ENCODE measurements at regions not wholly inside any gene's neighbourhood (a gene's known extent, or its start where the extent isn't known, plus 50 kb on each side); places are given as distances from the start of the nearest gene placed in this dataset.

DNA sequence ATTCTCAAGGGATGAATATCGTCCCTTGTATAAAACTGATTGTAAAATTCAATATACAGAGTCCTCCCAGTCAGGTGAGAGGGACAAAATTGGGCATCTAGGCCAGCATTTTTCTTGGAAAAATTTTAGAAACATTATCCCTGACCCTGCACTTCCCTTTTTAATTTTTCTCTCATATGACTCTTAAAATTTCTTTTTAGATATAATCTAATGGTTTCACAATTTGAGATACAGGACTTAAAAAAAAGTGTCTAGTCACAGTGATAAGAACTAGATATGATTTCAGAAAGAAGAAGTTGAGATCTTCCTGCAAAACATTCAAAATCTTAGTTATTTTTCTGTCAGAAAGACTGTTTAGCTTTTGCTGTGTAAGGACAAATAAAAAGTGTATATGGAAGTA lies 270.8 kb upstream of the PPFIA2 start:
- DNase-seq, result no peak

DNA sequence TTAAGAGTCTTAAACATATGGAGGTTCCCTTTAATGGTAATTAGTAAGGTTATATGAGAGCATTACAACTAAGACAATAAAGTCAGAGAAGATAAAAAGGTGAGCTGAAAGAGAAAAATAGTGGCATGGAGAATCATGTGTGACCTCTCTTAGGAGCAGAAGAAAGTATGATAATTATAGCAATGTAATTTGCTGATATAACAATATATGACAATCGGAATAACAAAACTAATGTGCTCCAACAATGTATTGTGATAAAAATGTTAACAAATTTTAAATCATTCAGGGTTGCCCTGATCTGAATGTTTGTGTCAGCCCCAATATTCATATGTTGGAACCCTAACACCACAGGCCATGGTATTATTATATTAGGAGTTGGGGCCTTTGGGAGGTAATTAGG lies 269.6 kb upstream of the PPFIA2 start:
- DNase-seq, result no peak

DNA sequence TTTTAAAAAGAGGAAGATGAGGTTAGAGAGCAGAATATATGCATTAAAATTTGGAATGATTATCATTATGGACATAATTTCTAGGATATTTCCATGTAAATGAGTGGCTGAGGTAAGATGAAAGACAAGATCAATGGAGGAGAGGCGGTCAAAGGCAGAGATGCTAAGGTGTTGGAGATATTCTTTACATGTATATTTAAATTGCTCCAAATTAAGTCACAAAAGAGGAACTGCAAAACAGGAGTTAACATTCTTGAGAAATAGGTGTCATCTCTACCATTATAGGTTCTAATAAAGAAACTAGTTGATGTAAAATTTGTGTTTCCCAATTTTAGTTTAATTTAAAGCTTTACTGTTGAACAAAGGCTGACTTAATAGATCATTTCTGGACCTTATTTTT lies 268.5 kb upstream of the PPFIA2 start:
- no peak for DNase-seq

DNA sequence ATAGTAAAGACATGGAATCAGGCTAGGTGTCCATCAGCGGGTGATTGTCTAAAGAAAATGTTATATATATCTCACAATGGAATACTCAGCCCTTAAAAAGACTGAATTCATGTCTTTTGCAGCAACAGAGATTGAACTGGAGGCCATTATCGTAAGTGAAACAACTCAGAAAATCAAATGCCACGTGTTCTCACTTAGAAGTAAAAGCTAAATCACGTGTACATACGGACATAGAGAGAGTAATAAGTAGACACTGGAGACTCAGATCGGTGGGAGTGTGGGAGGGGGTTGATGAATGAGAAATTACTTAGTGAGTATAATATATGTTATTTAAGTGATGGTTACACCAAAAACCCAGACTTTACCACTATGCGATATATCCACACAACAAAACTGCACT lies 266.3 kb upstream of the PPFIA2 start:
- no peak for DNase-seq

DNA sequence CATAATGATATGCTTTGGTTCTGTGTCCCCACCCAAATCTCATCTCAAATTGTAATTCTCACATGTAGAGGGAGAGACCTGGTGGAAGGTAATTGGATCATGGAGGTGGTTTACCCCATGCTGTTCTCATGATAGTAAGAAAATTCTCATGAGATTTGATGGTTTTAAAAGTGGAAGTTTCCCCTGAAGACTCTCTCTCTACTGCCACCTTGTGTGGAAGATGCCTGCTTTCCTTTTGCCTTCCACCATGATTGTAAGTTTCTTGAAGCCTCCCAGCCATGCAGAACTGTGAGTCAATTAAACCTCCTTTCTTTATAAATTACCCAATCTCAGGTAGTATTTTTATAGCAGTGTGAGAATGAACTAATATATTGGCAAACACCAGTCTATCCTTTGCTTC lies 260.4 kb upstream of the PPFIA2 start:
- DNase-seq, result no peak

DNA sequence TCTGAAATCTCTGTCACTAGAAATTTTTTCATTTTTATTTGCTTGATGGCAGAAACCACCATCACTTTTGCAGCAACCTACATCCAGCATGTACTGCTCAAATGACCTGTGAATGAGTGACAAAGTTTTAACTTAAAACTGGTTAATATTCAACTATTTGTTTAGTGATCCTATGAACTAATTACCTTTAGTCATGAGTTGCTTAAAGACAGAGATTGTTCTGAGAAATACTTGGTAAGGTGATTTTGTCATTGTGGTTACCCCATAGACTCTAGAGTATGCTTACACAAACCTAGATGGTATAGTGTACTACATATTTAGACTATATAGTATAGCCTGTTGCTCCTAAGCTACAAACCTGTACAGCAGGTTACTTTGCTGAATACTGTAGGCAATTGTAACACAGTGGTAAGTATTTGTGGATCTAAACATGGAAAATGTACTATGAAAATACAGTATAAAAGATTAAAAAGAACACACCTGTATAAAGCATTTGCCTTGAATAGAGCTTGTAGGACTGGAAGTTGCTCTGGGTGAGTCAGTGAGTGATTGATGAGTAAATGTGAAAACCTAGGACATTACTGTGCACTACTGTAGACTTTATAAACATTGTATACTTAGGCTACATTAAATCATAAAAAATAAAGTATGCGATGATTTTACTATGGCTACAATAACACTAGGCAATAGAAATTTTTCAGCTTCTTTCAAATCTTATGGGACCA lies 256.6 kb upstream of the PPFIA2 start:
- DNase-seq, result no peak

DNA sequence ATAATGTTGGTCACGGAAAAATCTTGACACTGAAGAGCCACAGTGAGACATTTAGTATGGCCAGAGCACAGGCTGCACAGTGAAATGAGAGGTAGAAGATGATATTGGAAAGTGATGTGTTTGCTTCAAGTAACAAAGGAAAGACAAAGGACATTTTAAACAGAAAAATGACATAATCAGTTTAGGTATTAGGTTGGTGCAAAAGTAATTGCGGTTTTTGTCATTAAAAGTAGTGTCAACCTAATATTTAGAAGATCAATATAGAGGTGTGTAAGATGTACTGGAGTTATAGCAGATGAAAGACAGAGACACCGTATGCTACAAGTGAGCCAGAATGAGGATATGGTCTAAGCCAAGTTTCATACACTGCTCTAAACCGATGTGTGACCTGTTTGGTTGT lies 253.0 kb upstream of the PPFIA2 start:
- DNase-seq, result no peak

DNA sequence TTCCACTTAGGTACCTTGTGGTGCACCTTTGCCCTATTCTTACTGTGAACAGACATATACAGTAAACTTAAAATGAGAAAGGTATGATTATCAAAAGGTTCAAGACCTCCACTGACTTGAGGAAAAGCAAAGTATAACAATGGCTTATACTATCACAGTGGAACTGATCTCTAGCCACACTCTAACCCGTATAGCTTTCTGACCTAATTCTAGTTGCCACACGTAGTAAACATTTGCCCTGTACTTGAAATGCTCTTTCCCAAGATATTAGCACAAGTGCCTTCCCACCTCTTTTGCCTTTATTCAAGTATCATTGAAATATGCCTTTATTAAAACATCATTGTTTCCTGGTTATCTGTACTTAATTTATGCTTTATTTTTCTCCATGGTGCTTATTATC lies 250.4 kb upstream of the PPFIA2 start:
- DNase-seq, result no peak

DNA sequence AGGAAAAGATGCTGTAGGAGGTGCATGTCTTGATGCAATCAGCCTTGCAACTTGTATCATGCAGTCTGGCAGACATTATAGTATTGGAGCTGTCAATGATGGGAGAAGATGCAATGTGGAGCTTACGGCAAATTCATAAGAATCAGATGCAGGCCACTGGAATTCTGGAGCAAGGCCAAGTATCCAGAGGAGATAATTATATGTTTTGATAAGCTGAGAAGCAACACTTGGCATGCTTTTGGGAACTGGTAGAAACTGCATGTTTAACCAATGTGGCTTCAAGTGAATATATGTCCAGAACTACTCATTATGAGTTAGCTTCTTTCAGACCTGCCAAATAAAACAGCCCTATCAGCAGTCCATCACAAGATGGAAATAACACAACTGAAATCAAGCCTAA lies 249.1 kb upstream of the PPFIA2 start:
- DNase-seq, result no peak

DNA sequence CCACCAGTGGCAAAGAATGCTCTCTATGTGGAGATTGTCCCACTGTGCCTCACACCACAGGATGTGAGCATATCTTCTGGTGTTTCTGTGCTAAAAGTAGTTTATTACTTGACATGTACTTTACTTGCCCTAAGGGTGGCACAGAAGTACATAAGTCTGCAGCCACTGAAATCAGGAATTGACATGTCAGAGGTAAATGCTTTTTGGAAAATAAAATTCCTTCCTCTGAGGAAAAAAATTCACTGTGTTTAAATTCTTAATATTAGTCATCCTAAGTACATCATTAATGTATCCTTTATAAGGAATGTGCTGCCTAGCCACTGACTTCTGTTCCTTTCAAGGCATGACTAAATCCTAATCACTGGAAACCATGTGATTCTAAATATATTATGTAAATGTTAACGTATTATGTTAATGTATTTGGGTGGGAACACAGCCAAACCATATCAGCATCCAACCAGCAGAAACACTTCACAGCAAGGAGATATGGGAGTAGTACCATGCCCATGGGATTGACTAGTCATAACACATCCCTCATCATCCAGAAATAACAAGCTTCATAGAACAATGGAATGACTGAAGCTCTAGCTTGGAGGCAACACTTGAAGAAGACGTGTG lies 239.7 kb upstream of the PPFIA2 start:
- no peak for DNase-seq

DNA sequence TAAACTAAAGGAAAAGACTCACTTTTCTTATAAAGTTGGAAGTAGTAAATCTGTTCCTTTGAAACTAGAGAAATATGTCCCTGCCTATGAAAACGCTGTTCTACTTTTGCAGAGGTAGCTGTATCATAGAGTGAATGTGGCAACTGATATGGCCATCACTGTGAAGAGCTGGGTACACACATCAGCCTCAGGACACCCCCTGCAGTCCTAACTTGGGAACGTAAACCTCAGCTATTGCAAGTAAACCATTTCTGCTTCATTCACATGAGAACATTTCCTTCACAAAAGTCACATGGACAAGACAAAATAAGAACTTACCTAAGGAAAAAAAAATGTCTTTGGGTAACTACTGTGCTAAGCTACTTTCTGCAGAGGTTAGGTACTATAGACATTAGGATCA lies 233.3 kb upstream of the PPFIA2 start:
- peak; percentile 27 for DNase-seq

DNA sequence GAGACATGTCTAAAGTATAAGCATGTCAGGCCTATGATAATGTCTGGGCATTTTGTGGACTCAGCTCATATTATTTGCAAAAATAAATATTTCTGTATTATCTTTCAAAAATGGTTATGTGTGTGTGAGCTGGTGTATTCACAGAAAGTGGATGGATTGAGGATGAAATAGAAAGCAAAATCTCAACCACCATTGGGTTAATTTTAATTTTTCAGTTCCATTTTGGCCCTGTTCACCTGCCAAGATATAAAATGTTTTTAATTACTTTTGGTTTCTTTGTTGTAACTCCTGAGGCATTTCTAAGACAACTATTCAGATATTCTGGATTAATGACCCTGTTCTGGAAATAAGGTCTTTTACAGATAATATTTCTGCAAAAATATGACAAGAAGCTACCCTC lies 232.7 kb upstream of the PPFIA2 start:
- no peak for DNase-seq

DNA sequence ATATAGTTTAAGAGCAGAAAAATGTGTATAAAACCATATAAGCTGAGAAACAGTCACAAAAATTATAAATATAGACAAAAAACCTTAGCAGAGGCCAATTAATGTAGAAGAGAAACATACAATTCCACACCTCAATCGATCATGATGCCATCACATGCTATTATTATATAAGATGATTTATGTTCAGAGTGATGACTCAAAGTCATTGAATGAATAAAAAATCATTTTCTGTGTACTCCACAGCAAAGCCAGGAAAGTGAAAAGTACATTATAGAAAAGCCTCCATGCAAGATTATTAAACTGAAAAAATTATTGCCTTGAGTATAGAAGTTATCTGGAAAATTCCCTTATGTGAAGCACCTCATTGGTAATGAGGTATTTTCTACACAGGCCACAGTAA lies 229.2 kb upstream of the PPFIA2 start:
- no peak for DNase-seq

DNA sequence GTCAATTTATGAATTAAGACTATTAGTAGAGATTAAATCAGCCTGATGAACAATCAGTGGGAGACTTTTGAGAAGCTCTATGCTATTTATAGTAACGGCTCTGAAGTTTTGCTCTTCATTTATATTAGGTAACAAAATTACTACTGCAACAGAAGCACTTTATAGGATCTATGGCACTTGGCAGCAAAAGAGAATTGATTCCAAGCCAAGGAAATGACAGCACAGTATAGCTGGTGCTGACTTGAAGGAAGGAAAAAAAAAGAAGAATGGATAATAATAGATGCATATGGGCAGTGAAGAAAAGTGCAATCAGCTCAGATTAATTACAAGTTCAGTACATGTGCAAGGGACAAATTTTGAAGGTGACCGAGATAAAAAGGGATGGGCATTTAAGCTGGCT lies 228.2 kb upstream of the PPFIA2 start:
- DNase-seq, result no peak

DNA sequence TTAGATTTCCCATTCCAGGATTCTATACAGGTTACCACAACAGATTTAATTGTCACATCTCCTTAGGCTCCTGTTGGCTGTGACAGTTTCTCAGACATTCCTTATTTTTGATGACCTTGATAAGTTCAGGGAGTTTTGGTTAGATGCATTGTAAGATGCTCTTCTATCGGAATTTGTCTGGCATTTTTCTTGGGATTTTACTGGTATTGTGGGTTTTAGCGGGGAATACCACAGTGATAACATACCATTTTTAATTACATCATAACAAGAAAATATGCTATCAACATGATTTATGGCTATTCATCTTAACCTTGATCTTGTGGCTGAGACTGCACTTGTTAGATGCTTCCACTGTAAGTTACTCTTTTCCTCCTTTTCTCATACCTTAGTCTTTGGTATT lies 217.5 kb upstream of the PPFIA2 start:
- DNase-seq, result no peak

DNA sequence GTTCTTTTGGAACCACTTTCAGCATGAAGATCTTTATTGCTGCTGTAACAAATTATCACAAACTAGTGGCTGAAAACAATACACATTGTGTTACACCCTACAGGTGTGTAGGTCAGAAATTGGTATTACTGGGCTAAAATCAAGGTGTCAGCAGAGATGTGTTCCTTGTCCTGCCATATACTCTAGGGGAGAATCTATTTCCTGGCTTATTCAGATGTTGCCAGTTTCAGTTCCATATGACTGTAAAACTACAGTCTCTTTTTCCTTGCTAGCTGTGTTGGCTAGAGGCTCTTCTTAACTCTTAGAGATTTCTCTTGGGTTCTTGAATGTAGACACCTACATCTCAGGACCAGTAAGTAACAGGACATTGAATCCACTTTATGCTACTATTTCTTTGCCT lies 215.6 kb upstream of the PPFIA2 start:
- DNase-seq, result no peak

DNA sequence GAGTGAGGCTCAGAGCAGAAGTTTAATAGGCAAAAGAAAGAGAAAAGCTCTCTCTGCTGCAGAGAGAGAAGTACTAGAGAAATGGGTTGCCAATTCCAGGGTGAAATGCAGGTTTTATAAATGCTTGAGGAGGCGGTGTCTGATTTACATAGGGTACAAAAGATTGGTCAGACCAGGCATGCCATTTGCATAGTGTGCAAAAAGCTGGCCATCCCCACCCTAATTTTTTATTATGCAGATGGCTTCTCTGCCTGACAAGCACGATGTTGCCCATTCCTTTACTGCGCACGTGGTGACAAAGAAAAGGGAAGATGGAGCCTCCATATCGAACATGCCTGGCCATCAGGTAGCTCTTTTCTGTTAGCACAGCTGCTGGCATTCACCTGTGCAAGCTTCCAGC lies 209.3 kb upstream of the PPFIA2 start:
- no peak for DNase-seq

DNA sequence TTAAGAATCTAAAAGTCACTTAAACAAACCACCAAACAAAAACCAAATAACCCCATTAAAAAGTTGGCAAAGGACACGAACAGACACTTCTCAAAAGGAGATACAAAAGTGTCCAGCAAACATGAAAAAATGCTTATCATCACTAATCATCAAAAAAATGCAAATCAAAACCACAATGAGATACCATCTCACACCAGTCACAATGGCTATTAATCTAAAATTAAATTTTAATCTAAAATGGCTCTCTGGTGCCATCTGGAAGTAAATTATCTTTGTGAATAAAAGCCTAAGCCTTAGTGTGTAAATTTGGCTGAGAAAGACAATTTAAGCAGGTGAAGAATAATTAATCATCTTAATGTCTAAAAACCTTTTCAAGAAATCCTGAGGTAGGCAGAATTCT lies 204.5 kb upstream of the PPFIA2 start:
- DNase-seq, result no peak

DNA sequence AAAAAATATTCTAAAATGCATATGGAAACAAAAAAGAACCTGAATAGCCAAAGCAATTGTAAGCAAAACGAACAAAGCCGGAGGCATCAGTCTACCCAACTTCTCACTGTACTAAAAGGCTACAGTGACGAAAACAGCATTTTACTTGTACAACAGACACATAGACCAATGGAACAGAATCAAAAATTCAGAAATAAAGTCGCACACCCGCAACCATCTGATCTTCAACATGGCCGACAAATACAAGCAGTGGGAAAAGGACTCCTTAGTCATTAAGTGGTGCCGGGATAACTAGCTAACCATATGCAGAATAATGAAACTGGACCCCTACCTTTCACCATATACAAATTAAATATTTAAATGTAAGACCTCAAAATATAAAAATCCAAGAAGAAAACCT lies 203.9 kb upstream of the PPFIA2 start:
- DNase-seq, result no peak

DNA sequence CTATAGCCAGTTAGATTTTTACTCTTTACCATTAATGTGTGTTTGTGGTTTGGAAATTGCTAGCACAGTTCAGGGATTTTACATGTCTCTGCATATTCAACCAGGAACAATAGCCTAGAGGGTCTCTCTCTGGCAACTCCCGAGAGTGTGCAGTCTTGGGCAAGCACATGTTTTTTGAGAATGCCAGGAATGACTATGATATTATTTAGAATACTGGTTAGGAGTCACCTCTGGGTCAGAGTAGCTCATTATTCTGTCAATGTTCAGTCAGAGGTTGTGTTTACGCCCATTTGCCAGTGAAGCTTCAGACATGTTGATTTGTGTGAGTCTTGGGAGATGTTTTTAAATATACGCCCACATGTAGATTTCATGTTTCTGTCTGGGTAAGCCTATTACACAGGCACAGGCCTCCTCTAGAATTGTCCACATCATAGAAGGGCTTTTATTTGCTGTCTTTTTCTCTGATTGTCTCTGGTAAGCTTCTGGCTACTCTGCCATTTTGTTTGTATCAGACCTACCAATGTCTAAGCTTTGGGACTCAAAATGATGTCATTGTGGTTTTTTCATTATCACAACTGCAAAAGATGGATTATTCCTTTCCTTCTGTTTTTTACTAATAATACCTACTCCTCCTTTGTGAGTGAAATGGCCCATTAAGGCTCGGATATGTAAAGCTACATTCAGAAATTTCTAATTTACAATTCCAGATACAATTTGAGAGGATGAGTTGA lies 203.1 kb upstream of the PPFIA2 start:
- no peak for DNase-seq

DNA sequence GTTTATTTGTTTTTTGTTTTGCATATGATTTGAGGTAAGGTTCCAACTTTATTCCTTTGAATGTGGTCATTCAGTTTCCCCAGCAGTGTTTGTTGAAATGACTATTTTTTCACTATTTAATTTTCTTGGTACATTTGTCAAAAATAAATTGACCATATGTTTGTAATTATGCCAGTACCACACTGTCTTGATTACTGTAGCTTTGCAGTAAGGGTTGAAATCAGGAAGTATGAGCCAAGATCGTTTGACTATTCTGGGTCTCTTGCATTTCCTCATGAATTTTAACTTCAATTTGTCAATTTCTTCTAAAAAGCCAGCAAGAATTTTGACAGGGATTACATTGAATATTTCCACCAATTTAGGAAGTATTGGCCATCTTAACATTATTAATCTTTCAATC lies 199.3 kb upstream of the PPFIA2 start:
- no peak for DNase-seq

DNA sequence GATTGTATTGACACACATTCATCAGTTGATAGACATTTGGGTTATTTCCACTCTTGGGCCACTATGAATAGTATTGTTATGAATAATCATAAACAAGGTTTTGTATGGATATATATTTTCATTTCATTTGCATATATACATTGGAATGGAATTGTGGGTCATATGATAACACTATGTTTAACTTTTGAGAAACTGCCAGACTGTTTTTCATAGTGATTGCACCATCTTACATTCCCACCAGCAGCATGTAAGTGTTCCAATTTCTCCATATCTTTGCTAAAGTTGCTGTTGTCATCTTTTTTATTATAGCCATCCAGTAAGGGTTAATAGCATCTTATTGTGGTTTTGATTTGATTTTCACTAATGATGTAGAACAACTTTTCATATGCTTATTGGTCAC lies 198.5 kb upstream of the PPFIA2 start:
- no peak for DNase-seq

DNA sequence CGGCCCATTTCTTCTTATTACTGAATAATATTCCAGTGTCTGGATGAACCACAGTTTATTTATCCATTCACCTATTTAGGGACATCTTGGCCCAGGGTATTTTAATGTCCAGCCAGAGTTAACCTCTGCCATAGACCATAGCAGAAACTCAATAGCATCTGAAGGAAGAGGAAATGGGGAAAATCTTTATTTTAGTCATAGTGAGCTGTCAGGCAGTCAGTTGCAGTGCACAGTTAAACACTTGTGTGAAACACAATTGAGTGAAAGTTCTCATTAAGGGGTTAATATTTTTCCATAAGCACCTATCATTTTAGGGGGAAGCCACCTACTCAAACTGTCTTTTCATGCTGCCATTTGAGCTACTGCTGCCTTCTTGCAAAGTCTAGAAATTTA lies 197.3 kb upstream of the PPFIA2 start:
- no peak for DNase-seq

DNA sequence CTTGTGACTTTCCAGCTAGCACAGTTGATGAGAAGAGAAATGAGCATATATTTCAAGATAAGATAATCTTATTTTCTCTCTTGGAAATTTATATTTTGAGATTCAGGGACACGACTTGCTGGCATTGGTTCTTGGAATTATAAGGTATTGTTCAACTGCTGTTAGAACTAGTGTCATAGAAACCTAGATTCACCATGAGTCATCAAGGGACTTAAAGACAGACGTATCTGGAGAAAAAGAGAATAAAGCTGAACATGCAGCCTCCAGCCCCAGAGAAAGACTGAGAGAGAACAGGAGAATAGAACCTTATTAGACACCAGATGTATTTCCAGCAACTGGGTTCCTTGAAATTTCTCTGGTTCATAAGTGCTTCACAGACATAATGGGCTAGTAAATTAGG lies 194.4 kb upstream of the PPFIA2 start:
- no peak for DNase-seq

DNA sequence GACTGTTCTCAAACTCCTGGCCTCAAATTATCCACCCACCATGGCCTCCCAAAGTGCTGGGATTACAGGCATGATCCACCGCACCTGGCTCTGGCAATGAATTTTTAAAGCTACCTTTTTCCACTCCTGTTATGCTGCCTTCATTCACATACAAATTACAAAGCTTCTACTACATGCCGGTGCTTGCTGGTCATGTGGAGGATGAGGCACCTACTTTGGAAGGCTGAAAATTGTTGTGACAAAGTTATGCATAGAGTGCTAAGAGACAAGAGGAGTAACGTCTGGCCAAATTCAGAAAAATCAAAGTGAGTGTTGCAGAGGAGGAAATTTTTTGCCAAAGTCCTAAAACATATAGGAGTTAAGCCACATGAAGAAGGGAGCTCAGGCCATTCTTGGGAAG lies 191.7 kb upstream of the PPFIA2 start:
- no peak for DNase-seq

Data from CD4-positive, alpha-beta T cell treated with Interleukin-15 for 1 hour (primary cell).